Osteocyte (in vitro differentiated cells): ENCODE measurements at regions not wholly inside any gene's neighbourhood (a gene's known extent, or its start where the extent isn't known, plus 50 kb on each side); places are given as distances from the start of the nearest gene placed in this dataset.

Source experiments
- DNase-seq: peaks from one replicate; pipeline ENCODE4 v3.0.0; 2021; ENCODE audit warnings: mixed read lengths; ENCODE audit not compliant: unreplicated experiment; ENCODE audit errors: extremely low spot score
- H3K27ac Mint-ChIP-seq: one replicate; pipeline ENCODE4 v1.8.0; 2021; ENCODE audit warnings: mild to moderate bottlenecking, mixed read lengths; ENCODE audit not compliant: unreplicated experiment
- H3K27me3 Mint-ChIP-seq: one replicate; pipeline ENCODE4 v1.8.0; 2021; ENCODE audit warnings: mixed read lengths; ENCODE audit not compliant: unreplicated experiment
- H3K36me3 Mint-ChIP-seq: one replicate; pipeline ENCODE4 v1.8.0; 2021; ENCODE audit warnings: mixed read lengths; ENCODE audit not compliant: unreplicated experiment
- H3K4me1 Mint-ChIP-seq: one replicate; pipeline ENCODE4 v1.8.0; 2021; ENCODE audit warnings: mixed read lengths; ENCODE audit not compliant: unreplicated experiment
- H3K4me3 Mint-ChIP-seq: one replicate; pipeline ENCODE4 v1.8.0; 2021; ENCODE audit warnings: mild to moderate bottlenecking, moderate library complexity, mixed read lengths; ENCODE audit not compliant: unreplicated experiment
- H3K9me3 Mint-ChIP-seq: one replicate; pipeline ENCODE4 v1.8.0; 2021; ENCODE audit warnings: mixed read lengths; ENCODE audit not compliant: unreplicated experiment
- TF ChIP-seq, protein P1 (sequence below): fragments of 200-600 bp; sonication (generic); IDR thresholded peaks from 2 replicates; pipeline ENCODE4 v1.5.0; 2021; ENCODE audit warnings: antibody characterized with exemption, mild to moderate bottlenecking, moderate library complexity

DNA sequence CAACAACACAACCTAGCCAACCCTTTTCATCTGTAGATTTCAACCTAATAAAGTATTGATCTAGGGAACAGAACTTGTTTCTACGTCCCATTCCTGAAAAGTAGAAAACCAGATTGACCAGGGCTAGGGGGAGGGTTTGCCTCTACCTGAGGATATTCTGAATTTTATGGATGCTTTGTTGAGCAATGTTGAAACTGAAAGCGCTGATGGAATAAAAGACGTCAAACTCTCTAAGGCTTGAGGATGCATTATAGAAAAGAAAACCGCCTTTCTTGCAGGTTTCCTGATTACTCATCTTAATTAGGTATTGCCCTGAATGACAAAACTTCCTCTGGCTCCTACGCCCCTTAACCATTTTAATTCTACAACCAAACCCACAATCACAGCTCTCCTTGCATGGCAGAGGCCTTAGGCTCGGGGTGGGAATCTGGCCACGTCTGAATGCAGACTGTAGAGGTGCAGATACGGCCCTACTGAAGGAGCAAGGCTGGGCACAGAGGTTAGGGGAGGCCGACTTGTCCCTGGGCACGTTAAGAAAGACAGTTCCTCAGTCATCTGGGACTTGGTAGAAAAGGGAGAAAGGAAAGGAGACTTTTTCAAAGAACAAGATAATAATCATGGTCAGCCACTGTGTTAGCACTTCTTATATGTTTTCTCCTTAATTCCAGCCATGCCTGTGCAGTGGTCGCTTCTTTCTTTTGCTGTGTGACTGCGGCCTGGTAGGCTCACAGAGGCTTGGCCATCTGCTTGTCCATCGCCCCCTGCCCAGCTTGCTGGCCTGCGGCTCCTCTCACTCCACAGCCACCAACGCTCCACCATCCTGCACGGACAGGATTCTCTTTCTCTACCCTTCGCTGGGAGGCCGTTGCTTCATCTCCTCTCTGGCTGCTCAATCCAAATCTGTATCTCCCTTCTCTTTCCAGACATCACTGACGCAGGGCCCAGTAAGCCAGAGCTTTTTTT, 209.5 kb downstream of the VAPA start:
- no peak for DNase-seq
- Mint-ChIP-seq H3K27me3 (peaks cover 2% of the 10 kb centered on the region), H3K27ac (no peak overlapping the region), H3K4me3 (no peak overlapping the region), H3K36me3 (no peaks in the 10 kb centered on the region), H3K4me1 (peaks cover 27% of the 10 kb centered on the region), H3K9me3 (peaks cover 3% of the 10 kb centered on the region)
- TF ChIP-seq, protein P1, sequence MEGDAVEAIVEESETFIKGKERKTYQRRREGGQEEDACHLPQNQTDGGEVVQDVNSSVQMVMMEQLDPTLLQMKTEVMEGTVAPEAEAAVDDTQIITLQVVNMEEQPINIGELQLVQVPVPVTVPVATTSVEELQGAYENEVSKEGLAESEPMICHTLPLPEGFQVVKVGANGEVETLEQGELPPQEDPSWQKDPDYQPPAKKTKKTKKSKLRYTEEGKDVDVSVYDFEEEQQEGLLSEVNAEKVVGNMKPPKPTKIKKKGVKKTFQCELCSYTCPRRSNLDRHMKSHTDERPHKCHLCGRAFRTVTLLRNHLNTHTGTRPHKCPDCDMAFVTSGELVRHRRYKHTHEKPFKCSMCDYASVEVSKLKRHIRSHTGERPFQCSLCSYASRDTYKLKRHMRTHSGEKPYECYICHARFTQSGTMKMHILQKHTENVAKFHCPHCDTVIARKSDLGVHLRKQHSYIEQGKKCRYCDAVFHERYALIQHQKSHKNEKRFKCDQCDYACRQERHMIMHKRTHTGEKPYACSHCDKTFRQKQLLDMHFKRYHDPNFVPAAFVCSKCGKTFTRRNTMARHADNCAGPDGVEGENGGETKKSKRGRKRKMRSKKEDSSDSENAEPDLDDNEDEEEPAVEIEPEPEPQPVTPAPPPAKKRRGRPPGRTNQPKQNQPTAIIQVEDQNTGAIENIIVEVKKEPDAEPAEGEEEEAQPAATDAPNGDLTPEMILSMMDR, result no peak

DNA sequence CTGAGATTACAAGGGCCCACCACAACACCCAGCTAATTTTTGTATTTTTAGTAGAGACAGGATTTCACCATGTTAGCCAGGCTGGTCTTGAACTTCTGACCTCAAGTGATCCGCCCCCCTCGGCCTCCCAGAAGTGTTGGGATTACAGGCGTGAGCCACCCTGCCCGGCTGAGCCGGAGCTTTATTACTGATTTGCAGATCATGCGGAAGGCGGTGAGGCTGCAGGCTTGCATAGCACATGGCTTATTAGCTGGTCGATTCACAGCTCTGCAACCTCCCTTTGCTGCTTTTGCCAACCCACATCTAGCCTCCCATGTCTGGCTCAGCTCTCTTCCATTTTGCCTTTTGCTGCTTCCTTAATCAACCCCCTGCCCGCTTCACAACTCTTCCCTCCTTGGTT, 210.3 kb downstream of the VAPA start:
- DNase-seq, result no peak
- H3K4me1 Mint-ChIP-seq, result peaks cover 27% of the 10 kb centered on the region
- TF ChIP-seq, protein P1, result no peak
- no peak overlapping the region for H3K27ac Mint-ChIP-seq
- H3K9me3 Mint-ChIP-seq, result no peaks in the 10 kb centered on the region
- H3K4me3 Mint-ChIP-seq, result no peak overlapping the region
- H3K36me3 Mint-ChIP-seq, result no peaks in the 10 kb centered on the region
- peaks cover 2% of the 10 kb centered on the region for H3K27me3 Mint-ChIP-seq

DNA sequence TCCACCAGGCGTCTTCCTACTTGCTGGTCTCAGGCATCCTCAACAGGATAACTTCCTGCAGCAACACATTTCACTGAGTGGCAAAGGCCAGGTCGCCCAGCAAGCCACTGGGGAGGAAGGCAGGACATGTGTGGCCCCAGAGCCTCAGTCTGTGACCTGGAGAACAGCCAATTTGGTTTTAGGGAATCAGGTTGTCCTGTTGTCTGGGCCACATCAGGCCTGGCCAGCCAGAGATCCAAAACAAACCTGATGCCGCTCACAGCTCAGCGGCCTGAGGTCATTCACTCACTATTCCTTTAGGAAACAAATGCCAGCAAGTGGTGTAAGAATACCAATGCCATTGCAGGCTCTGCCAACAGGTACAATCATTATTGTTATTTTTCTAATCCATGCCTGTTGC, 210.7 kb downstream of the VAPA start:
- Mint-ChIP-seq H3K4me1 (peaks cover 27% of the 10 kb centered on the region), H3K4me3 (no peak overlapping the region), H3K36me3 (no peaks in the 10 kb centered on the region), H3K27ac (no peak overlapping the region), H3K9me3 (no peaks in the 10 kb centered on the region), H3K27me3 (peaks cover 2% of the 10 kb centered on the region)
- no peak for DNase-seq
- TF ChIP-seq, protein P1, result no peak

DNA sequence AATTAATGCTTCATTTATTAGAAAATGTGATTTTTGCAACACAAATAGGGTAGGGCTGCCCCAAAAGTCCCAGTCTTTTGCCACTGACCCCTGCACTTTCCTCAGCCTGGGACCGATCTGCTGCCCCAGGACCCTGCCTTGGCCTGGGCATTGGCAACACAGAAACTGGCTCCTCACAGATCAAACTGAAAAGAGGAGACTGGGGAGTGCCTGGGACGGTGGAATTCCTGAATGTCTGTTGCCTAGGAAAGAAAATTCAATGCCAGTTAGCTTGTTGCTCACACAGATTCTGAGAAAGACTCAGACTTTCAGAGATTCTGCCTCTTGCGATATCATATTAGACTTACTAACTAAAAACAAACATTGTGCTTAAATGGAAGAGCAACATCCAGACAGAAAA, 211.2 kb downstream of the VAPA start:
- no peak for DNase-seq
- H3K4me3 Mint-ChIP-seq, result no peak overlapping the region
- H3K9me3 Mint-ChIP-seq, result no peaks in the 10 kb centered on the region
- TF ChIP-seq, protein P1, result no peak
- no peak overlapping the region for H3K27ac Mint-ChIP-seq
- peaks cover 2% of the 10 kb centered on the region for H3K27me3 Mint-ChIP-seq
- no peaks in the 10 kb centered on the region for H3K36me3 Mint-ChIP-seq
- H3K4me1 Mint-ChIP-seq, result peaks cover 27% of the 10 kb centered on the region

DNA sequence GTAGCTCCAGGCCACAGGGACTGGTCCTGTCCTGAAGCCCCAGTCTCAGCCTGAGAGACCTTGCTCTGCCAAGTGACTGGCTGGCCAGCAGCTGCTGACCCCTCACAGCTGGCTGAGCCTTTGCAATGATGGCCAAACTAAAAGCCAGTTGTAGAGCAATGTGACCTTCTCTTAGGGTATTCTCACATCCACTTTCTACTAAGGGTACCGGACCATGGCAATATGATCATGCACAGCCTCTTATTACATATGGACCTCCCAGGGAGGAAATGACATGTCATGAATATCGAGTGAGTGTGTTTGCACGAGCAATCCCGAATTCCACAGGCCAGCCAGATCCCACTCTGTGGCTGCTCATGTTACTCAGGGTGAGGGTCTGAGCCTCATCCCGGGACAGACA, 213.9 kb downstream of the VAPA start:
- TF ChIP-seq, protein P1, result no peak
- Mint-ChIP-seq H3K4me3 (no peak overlapping the region), H3K4me1 (peaks cover 21% of the 10 kb centered on the region), H3K9me3 (no peaks in the 10 kb centered on the region), H3K27me3 (peaks cover 2% of the 10 kb centered on the region), H3K36me3 (no peaks in the 10 kb centered on the region), H3K27ac (no peak overlapping the region)
- no peak for DNase-seq
